Stimulated activated effector memory CD8-positive, alpha-beta T cell treated with anti-CD3 and anti-CD28 coated beads, Interleukin-12 subunit alpha, Interleukin-12 subunit beta, amount 100 ng/mL, for 72 hours (primary cell): ENCODE measurements at regions not wholly inside any gene's neighbourhood (a gene's known extent, or its start where the extent isn't known, plus 50 kb on each side); places are given as distances from the start of the nearest gene placed in this dataset.

Experiments used
- ATAC-seq: fragments of 150-1000 bp; cut with Tn5 transposase; 2 replicates; pipeline ENCODE4 v1.10.0; 2021
- DNase-seq, 2 donors: peaks; one replicate each; pipeline ENCODE4 v3.0.0; 2021 to 2022; ENCODE audit warnings: low spot score in 2 of 2
- H3K27ac Mint-ChIP-seq: one replicate; pipeline ENCODE4 v1.8.0; 2022; ENCODE audit warnings: mild to moderate bottlenecking, mixed read lengths
- H3K36me3 Mint-ChIP-seq: one replicate; pipeline ENCODE4 v1.8.0; 2022; ENCODE audit warnings: mild to moderate bottlenecking, mixed read lengths
- H3K4me1 Mint-ChIP-seq: one replicate; pipeline ENCODE4 v1.8.0; 2022; ENCODE audit warnings: mixed read lengths
- H3K4me3 Mint-ChIP-seq: one replicate; pipeline ENCODE4 v1.8.0; 2022; ENCODE audit warnings: mild to moderate bottlenecking, mixed read lengths
- H3K9me3 Mint-ChIP-seq: one replicate; pipeline ENCODE4 v1.8.0; 2022; ENCODE audit warnings: mixed read lengths

GRCh38 chr2:57100436-57100835, 916.6 kb downstream of the CCDC85A start:
- Mint-ChIP-seq H3K36me3 (no peaks in the 10 kb centered on the region), H3K27ac (no peak overlapping the region), H3K4me3 (no peak overlapping the region), H3K4me1 (no peaks in the 10 kb centered on the region), H3K9me3 (peaks cover 24% of the 10 kb centered on the region)
- no peak for DNase-seq
- ATAC-seq: no peak

DNA sequence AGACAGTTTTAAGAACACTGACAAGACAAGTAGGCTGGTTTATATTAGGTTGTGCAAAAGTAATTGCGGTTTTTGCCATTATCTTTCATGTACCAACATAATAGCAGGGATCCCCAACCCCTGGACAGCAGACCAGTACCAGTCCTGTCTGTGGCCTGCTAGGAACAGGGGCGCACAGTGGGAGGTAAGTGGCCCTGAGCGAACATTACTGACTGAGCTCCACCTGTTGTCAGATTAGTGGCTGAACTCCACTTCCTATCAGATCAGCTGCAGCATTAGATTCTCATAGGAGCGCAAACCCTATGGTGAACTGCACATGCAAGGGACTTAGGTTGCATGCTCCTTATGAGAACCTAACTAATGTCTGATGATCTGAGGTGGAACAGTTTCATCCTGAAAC, 921.9 kb downstream of the CCDC85A start:
- no peak overlapping the region for H3K27ac Mint-ChIP-seq
- DNase-seq: no peak
- H3K9me3 Mint-ChIP-seq: peaks cover 25% of the 10 kb centered on the region
- no peak for ATAC-seq
- H3K36me3 Mint-ChIP-seq: no peaks in the 10 kb centered on the region
- no peak overlapping the region for H3K4me3 Mint-ChIP-seq
- H3K4me1 Mint-ChIP-seq: no peaks in the 10 kb centered on the region

DNA sequence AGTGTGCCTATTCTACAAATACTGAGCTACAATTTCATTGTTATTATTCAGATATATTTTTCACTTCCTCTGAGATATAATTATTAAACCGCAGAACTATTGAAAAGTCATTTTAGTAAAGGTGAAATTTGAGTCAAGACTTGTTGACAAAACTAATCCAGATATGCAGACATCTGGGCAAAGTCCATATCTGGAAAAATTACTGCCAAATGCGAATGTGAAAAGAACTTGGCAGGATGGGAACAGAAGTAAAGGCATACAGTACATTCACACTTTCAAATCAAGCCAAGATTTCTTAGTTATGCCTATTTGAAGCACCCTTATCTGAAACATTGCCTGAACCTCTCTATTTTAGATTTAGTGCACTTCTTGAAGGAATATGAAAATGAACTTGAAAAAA, 923.6 kb downstream of the CCDC85A start:
- peaks cover 26% of the 10 kb centered on the region for H3K9me3 Mint-ChIP-seq

DNA sequence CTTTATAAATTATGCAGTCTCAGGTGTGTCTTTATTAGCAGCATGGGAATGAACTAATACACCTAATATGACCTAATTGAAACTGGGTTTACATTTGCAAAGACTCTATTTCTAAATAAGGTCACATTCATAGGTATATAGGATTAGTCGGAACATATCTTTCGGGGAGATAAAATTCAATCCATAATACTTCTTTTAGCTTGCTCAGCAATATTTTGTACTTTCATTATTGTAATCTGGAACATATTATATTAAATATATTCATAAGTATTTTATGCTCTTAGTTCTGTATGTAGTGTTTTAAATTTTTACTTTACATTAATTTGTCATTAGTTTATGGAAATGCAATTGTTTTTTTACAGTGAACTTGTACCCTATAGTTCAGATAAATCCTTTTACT, 927.7 kb downstream of the CCDC85A start:
- Mint-ChIP-seq H3K27ac (no peak overlapping the region), H3K4me3 (no peak overlapping the region), H3K4me1 (no peaks in the 10 kb centered on the region), H3K36me3 (no peaks in the 10 kb centered on the region), H3K9me3 (peaks cover 30% of the 10 kb centered on the region)
- DNase-seq: no peak
- ATAC-seq: no peak

More for the DNA sequence above, 923.6 kb downstream of the CCDC85A start:
- H3K36me3 Mint-ChIP-seq: no peaks in the 10 kb centered on the region
- ATAC-seq: no peak
- DNase-seq: no peak
- H3K27ac Mint-ChIP-seq: no peak overlapping the region
- no peak overlapping the region for H3K4me3 Mint-ChIP-seq
- no peaks in the 10 kb centered on the region for H3K4me1 Mint-ChIP-seq

DNA sequence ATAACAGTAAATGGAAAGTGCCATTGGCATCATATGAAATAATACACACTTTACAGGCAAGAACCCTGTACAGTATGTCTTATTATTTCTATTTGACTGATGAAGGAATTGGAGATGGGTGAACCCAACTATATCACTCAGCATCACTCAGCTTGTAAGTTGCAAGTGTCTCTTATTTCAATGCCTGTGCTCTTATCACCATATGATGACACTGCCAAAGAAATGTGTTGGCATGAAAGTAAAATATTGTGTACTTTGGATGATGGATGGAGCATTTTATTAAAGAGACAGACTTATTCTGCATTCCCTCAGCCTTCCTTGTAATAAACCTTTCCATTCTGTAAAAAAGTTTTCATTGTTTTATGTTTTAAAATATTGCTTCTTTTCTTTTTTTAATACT, 927.5 kb upstream of the VRK2 start:
- no peak overlapping the region for H3K4me3 Mint-ChIP-seq
- no peaks in the 10 kb centered on the region for H3K36me3 Mint-ChIP-seq
- H3K4me1 Mint-ChIP-seq: no peaks in the 10 kb centered on the region
- DNase-seq (no peak), ATAC-seq (no peak)
- peaks cover 20% of the 10 kb centered on the region for H3K9me3 Mint-ChIP-seq
- H3K27ac Mint-ChIP-seq: no peak overlapping the region

GRCh38 chr2:57126410-57126809, 920.2 kb upstream of the VRK2 start:
- H3K27ac Mint-ChIP-seq: no peak overlapping the region
- H3K9me3 Mint-ChIP-seq: peaks cover 18% of the 10 kb centered on the region
- H3K36me3 Mint-ChIP-seq: no peaks in the 10 kb centered on the region
- H3K4me3 Mint-ChIP-seq: no peak overlapping the region
- H3K4me1 Mint-ChIP-seq: no peaks in the 10 kb centered on the region
- DNase-seq (no peak), ATAC-seq (no peak)

- Mint-ChIP-seq H3K4me3 (no peak overlapping the region), H3K36me3 (no peaks in the 10 kb centered on the region), H3K9me3 (peaks cover 13% of the 10 kb centered on the region), H3K4me1 (no peaks in the 10 kb centered on the region), H3K27ac (no peak overlapping the region)
- ATAC-seq (no peak), DNase-seq (no peak)
Measured at GRCh38 chr2:57139179-57139578, 907.4 kb upstream of the VRK2 start.

- ATAC-seq (no peak), DNase-seq (no peak)
- Mint-ChIP-seq H3K4me1 (no peaks in the 10 kb centered on the region), H3K9me3 (peaks cover 23% of the 10 kb centered on the region), H3K27ac (no peak overlapping the region), H3K4me3 (no peak overlapping the region), H3K36me3 (no peaks in the 10 kb centered on the region)
Measured at GRCh38 chr2:57141269-57141668, 905.3 kb upstream of the VRK2 start.

- H3K27ac Mint-ChIP-seq: no peak overlapping the region
- ATAC-seq: no peak
- DNase-seq: no peak
- H3K36me3 Mint-ChIP-seq: no peaks in the 10 kb centered on the region
- peaks cover 33% of the 10 kb centered on the region for H3K9me3 Mint-ChIP-seq
- H3K4me1 Mint-ChIP-seq: no peaks in the 10 kb centered on the region
- H3K4me3 Mint-ChIP-seq: no peak overlapping the region
Measured at GRCh38 chr2:57146951-57147350, 899.7 kb upstream of the VRK2 start.

- no peak overlapping the region for H3K27ac Mint-ChIP-seq
Measured at GRCh38 chr2:57156231-57156924, 890.2 kb upstream of the VRK2 start.

DNA sequence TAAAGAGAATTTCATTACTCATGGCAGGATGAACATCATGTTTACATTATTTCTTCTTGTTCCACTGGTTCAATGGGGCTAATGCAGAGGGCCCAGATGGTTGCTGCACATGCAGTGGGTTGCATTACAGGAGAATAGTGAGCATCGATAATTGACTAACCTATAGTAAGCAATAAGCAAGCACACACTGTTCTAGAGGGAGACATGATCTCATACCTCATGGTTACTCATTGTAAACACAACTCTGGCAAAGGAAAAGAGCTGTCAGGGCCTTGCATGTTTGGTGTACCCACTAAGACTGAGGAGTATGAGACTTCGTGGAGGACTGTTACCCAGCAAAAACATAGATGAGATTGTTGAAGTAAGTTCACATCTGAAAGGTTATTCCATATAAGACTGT, 885.6 kb upstream of the VRK2 start:
- DNase-seq: no peak
- H3K4me1 Mint-ChIP-seq: no peaks in the 10 kb centered on the region
- no peaks in the 10 kb centered on the region for H3K36me3 Mint-ChIP-seq
- no peak for ATAC-seq
- peaks cover 24% of the 10 kb centered on the region for H3K9me3 Mint-ChIP-seq
- H3K4me3 Mint-ChIP-seq: no peak overlapping the region
- no peak overlapping the region for H3K27ac Mint-ChIP-seq

More at GRCh38 chr2:57156231-57156924, 890.2 kb upstream of the VRK2 start:
- DNase-seq (no peak), ATAC-seq (no peak)
- Mint-ChIP-seq H3K9me3 (peaks cover 22% of the 10 kb centered on the region), H3K4me3 (no peak overlapping the region), H3K4me1 (no peaks in the 10 kb centered on the region), H3K36me3 (no peaks in the 10 kb centered on the region)

DNA sequence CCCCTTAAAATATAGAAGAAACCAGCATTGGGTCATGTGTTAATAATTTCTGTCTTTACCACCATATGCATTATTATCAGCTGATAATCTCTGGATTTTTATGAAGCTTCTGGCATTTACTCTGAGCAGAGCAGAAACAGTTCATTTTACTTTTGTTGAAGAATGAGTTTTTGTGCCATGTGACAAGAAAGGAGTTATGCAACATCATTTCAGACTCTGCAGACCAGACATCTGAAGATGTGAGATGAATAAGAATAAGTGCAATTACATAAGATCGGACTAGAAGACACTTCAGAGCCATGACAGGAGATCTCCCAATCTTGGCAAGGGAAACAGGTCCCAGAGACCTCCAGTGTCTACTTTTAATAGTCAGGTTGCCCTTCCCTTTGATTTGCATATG, 869.4 kb upstream of the VRK2 start:
- peaks cover 21% of the 10 kb centered on the region for H3K9me3 Mint-ChIP-seq
- no peak for DNase-seq
- ATAC-seq: no peak
- no peak overlapping the region for H3K4me3 Mint-ChIP-seq
- no peaks in the 10 kb centered on the region for H3K36me3 Mint-ChIP-seq
- H3K4me1 Mint-ChIP-seq: no peaks in the 10 kb centered on the region
- no peak overlapping the region for H3K27ac Mint-ChIP-seq

DNA sequence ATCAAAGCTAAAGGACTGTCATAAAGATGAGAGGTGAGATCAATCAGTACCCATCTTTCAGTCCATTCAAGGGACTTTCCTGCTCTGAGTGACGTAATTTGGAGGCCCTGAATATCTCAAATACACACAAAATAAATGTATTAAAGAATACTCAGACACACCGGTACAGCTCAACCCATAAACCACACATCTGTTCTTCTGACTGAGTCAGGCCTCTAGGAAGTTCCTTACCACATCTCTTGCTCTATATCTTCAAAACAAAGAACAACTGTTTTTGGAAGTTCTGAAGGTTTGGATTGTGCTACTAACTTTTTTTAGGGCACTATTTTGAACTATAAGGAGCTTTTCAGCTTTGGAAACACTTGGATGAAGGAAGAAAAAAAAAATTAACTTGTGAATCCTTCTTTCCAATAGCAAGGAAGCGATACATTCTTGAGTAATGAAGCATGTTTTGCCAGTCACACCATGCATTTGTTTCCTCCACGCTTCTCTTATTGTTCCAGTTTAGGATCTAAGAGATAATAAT, 866.5 kb upstream of the VRK2 start:
- no peak for DNase-seq
- Mint-ChIP-seq H3K4me3 (no peak overlapping the region), H3K27ac (no peak overlapping the region), H3K9me3 (peaks cover 19% of the 10 kb centered on the region), H3K36me3 (no peaks in the 10 kb centered on the region), H3K4me1 (no peaks in the 10 kb centered on the region)
- no peak for ATAC-seq

GRCh38 chr2:57180678-57181077, 865.9 kb upstream of the VRK2 start:
- ATAC-seq: no peak
- no peaks in the 10 kb centered on the region for H3K4me1 Mint-ChIP-seq
- H3K9me3 Mint-ChIP-seq: peaks cover 14% of the 10 kb centered on the region
- H3K36me3 Mint-ChIP-seq: no peaks in the 10 kb centered on the region
- H3K27ac Mint-ChIP-seq: no peak overlapping the region
- no peak overlapping the region for H3K4me3 Mint-ChIP-seq
- no peak for DNase-seq

- Mint-ChIP-seq H3K9me3 (peaks cover 14% of the 10 kb centered on the region), H3K27ac (no peak overlapping the region), H3K36me3 (no peaks in the 10 kb centered on the region), H3K4me3 (no peak overlapping the region), H3K4me1 (no peaks in the 10 kb centered on the region)
- no peak for DNase-seq
- no peak for ATAC-seq
Measured at GRCh38 chr2:57181315-57182038, 865.1 kb upstream of the VRK2 start.

GRCh38 chr2:57182916-57183315, 863.7 kb upstream of the VRK2 start:
- Mint-ChIP-seq H3K4me3 (no peak overlapping the region), H3K4me1 (no peaks in the 10 kb centered on the region), H3K36me3 (no peaks in the 10 kb centered on the region), H3K27ac (no peak overlapping the region), H3K9me3 (peaks cover 16% of the 10 kb centered on the region)
- DNase-seq: no peak
- no peak for ATAC-seq
